ENCODE measurements at regions not wholly inside any gene's neighbourhood (a gene's known extent, or its start where the extent isn't known, plus 50 kb on each side); places are given as distances from the start of the nearest gene placed in this dataset.
A peak's percentile ranks its signal among the peaks of the same experiment; 100 is the strongest.
"Not testable (repeated sequence)": the region's sequence is repeated elsewhere in the genome, so short reads cannot be mapped to it uniquely, and the experiment has no call there.

DNA sequence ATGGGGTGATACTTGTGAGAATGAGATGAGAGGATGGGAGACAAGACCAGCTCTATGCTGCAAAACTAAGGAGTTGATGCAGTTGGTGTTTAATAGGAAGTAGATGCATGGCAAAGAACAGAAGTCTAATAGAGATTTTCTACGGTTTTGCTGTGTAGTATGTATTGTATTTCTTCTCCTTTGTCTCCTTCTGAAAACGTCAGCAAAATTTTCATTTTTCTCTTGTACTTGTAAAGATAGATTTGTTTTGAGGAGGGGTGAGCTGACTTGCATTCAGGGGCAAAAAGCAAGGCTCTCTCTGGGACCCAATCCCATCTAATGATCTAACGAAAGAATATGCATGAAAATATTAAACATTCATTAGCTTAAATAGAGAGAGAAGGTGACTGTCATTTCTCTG lies 94.6 kb upstream of the NANOGP8 start:
- WGBS, result 100% methylated on average over 1 of the region's 3 CpGs
- no peak overlapping the region for H3K27ac ChIP-seq (ENCODE audit: low read length, poor library complexity, severe bottlenecking)
- H4K8ac ChIP-seq (ENCODE audit: low read length), result no peak overlapping the region
- H3K18ac ChIP-seq (ENCODE audit: low read depth in 1 of 2, low read length in 2 of 2), result no peak overlapping the region
- H3K36me3 ChIP-seq (ENCODE audit: control insufficient read depth in 1 of 2, insufficient read depth in 2 of 2, low read depth in 1 of 2, low read length in 2 of 2), result no peaks in the 10 kb centered on the region
- H3K27me3 ChIP-seq (ENCODE audit: control insufficient read depth in 1 of 2, insufficient read depth in 1 of 2, low read length in 2 of 2), result no peaks in the 10 kb centered on the region
- H3K4me2 ChIP-seq (ENCODE audit: low read length, poor library complexity, severe bottlenecking), result no peak overlapping the region
- H2BK5ac ChIP-seq (ENCODE audit: low read depth, low read length, poor library complexity, severe bottlenecking), result no peak overlapping the region
- H3K9ac ChIP-seq (ENCODE audit: low read length), result no peak overlapping the region
- no peaks in the 10 kb centered on the region for H3K4me1 ChIP-seq (ENCODE audit: control insufficient read depth, insufficient read depth, low read depth, low read length)
- no peak overlapping the region for H3K23ac ChIP-seq (ENCODE audit: low read length in 2 of 2)
- H4K91ac ChIP-seq (ENCODE audit: low read length), result no peak overlapping the region
- no peak overlapping the region for H3K4ac ChIP-seq (ENCODE audit: low read depth in 1 of 2, low read length in 2 of 2)
- H3K14ac ChIP-seq (ENCODE audit: low read length in 2 of 2), result no peak overlapping the region
- H2BK120ac ChIP-seq (ENCODE audit: low read depth, low read length), result no peak overlapping the region
- H2AFZ ChIP-seq (ENCODE audit: low read depth, low read length), result no peak overlapping the region
- H2BK15ac ChIP-seq (ENCODE audit: low read depth, poor library complexity, severe bottlenecking), result no peak overlapping the region
- no peak overlapping the region for H2BK12ac ChIP-seq (ENCODE audit: low read length in 2 of 2)
- DNase-seq, result no peak
- H3K4me3 ChIP-seq (ENCODE audit: insufficient read depth in 1 of 2, low read depth in 1 of 2, low read length in 2 of 2), result no peak overlapping the region
- no peak overlapping the region for H2AK5ac ChIP-seq (ENCODE audit: low read length, severe bottlenecking)
- H3K79me1 ChIP-seq (replicated peaks; ENCODE audit: low read length, poor library complexity, severe bottlenecking), result no peaks in the 10 kb centered on the region
- no peaks in the 10 kb centered on the region for H3K9me3 ChIP-seq (ENCODE audit: control insufficient read depth, low read length)

DNA sequence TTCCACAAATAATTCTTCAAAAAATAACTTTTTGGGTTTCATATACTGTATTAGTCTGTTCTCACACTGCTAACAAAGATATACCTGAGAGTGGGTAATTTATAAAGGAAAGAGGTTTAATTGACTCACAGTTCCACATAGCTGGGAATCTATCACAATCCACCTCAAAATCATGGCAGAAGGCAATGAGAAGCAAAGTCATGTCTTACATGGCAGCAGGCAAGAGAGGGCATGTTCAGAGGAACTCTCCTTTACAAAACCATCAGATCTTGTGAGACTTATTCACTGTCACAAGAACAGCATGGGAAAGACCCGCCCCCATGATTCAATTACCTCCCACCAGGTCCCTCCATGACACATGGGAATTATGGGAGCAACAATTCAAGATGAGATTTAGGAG lies 93.1 kb upstream of the NANOGP8 start:
- H3K9ac ChIP-seq (ENCODE audit: low read length); H2BK15ac ChIP-seq (ENCODE audit: low read depth, poor library complexity, severe bottlenecking); H4K8ac ChIP-seq (ENCODE audit: low read length); H4K91ac ChIP-seq (ENCODE audit: low read length); H3K27me3 ChIP-seq (ENCODE audit: control insufficient read depth in 1 of 2, insufficient read depth in 1 of 2, low read length in 2 of 2); H2BK5ac ChIP-seq (ENCODE audit: low read depth, low read length, poor library complexity, severe bottlenecking); H3K4ac ChIP-seq (ENCODE audit: low read depth in 1 of 2, low read length in 2 of 2); H2BK120ac ChIP-seq (ENCODE audit: low read depth, low read length); H3K36me3 ChIP-seq (ENCODE audit: control insufficient read depth in 1 of 2, insufficient read depth in 2 of 2, low read depth in 1 of 2, low read length in 2 of 2); H3K4me2 ChIP-seq (ENCODE audit: low read length, poor library complexity, severe bottlenecking); H3K14ac ChIP-seq (ENCODE audit: low read length in 2 of 2); H3K9me3 ChIP-seq (ENCODE audit: control insufficient read depth, low read length); H3K4me1 ChIP-seq (ENCODE audit: control insufficient read depth, insufficient read depth, low read depth, low read length); H3K23ac ChIP-seq (ENCODE audit: low read length in 2 of 2); H2AFZ ChIP-seq (ENCODE audit: low read depth, low read length); H3K18ac ChIP-seq (ENCODE audit: low read depth in 1 of 2, low read length in 2 of 2); H2AK5ac ChIP-seq (ENCODE audit: low read length, severe bottlenecking); H2BK12ac ChIP-seq (ENCODE audit: low read length in 2 of 2); H3K4me3 ChIP-seq (ENCODE audit: insufficient read depth in 1 of 2, low read depth in 1 of 2, low read length in 2 of 2); H3K79me1 ChIP-seq (replicated peaks; ENCODE audit: low read length, poor library complexity, severe bottlenecking); H3K27ac ChIP-seq (ENCODE audit: low read length, poor library complexity, severe bottlenecking); DNase-seq: not testable (repeated sequence)
- no CpG with 5 or more reads among the region's 1 CpG for WGBS

DNA sequence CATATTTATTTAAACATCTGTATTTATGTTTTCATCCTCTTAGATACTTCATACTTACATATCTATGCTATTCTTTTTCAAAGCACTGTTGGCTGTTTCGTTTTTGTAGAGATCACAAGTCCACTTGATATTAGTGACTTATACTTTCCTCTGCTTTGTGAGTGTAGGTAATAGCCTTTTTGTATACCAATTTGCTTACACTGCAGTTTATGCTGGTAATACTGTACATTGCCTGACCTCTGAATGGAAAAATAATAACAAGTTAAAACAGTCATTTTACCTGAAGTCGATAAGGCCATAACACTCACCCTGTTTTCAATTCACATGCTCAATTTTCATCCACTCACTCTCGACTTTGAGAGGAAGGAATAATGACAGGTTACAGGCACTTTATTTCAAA lies 89.9 kb upstream of the NANOGP8 start:
- WGBS, result 73% methylated on average over 2 of the region's 3 CpGs
- no peak overlapping the region for H2BK5ac ChIP-seq (ENCODE audit: low read depth, low read length, poor library complexity, severe bottlenecking)
- H3K27ac ChIP-seq (ENCODE audit: low read length, poor library complexity, severe bottlenecking), result no peak overlapping the region
- H3K4me3 ChIP-seq (ENCODE audit: insufficient read depth in 1 of 2, low read depth in 1 of 2, low read length in 2 of 2), result no peak overlapping the region
- no peak overlapping the region for H2BK12ac ChIP-seq (ENCODE audit: low read length in 2 of 2)
- H3K79me1 ChIP-seq (replicated peaks; ENCODE audit: low read length, poor library complexity, severe bottlenecking), result no peaks in the 10 kb centered on the region
- H3K4me1 ChIP-seq (ENCODE audit: control insufficient read depth, insufficient read depth, low read depth, low read length), result no peaks in the 10 kb centered on the region
- H3K14ac ChIP-seq (ENCODE audit: low read length in 2 of 2), result no peak overlapping the region
- no peak overlapping the region for H2BK120ac ChIP-seq (ENCODE audit: low read depth, low read length)
- H3K36me3 ChIP-seq (ENCODE audit: control insufficient read depth in 1 of 2, insufficient read depth in 2 of 2, low read depth in 1 of 2, low read length in 2 of 2), result no peaks in the 10 kb centered on the region
- H3K9ac ChIP-seq (ENCODE audit: low read length), result no peak overlapping the region
- no peak overlapping the region for H4K8ac ChIP-seq (ENCODE audit: low read length)
- H4K91ac ChIP-seq (ENCODE audit: low read length), result no peak overlapping the region
- no peak overlapping the region for H2BK15ac ChIP-seq (ENCODE audit: low read depth, poor library complexity, severe bottlenecking)
- no peaks in the 10 kb centered on the region for H3K9me3 ChIP-seq (ENCODE audit: control insufficient read depth, low read length)
- no peak for DNase-seq
- no peaks in the 10 kb centered on the region for H3K27me3 ChIP-seq (ENCODE audit: control insufficient read depth in 1 of 2, insufficient read depth in 1 of 2, low read length in 2 of 2)
- H3K23ac ChIP-seq (ENCODE audit: low read length in 2 of 2), result no peak overlapping the region
- no peak overlapping the region for H3K4ac ChIP-seq (ENCODE audit: low read depth in 1 of 2, low read length in 2 of 2)
- no peak overlapping the region for H2AK5ac ChIP-seq (ENCODE audit: low read length, severe bottlenecking)
- no peak overlapping the region for H3K4me2 ChIP-seq (ENCODE audit: low read length, poor library complexity, severe bottlenecking)
- H3K18ac ChIP-seq (ENCODE audit: low read depth in 1 of 2, low read length in 2 of 2), result no peak overlapping the region
- H2AFZ ChIP-seq (ENCODE audit: low read depth, low read length), result no peak overlapping the region

DNA sequence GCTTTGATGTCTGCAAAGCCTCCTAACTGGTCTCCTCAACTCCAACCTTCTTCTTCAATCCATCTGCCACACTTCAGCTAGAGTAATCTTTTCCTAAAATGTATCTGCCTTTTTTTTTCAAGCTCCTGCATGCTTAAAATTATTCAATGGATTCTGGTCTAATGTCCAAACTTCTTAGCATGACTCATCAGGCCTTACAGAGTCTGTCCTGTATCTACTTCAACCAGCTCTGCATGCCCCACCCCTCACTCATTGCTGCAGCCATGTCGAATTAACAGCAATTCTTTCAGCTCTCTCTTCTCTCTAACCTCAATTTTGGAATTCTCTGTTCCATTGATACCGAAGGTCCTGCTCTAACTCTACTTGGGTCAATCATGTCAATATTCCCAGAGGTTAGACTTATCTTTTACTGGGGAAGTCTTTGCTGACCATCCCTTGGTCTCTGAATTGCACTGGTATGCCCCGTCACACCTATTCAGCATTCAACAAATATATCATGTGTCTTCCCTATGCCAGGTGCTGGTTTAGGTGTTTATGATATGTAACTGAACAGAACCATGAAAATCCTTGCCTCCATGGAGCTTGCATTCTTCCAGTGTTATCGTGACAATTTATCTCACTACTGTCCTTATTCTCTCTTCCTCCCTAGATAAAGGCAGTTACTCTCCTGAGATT lies 88.5 kb upstream of the NANOGP8 start:
- WGBS, result 49% methylated on average over 3 of the region's 4 CpGs
- Histone ChIP-seq H3K9ac (ENCODE audit: low read length) (no peak overlapping the region), H3K4me2 (ENCODE audit: low read length, poor library complexity, severe bottlenecking) (no peak overlapping the region), H3K27me3 (ENCODE audit: control insufficient read depth in 1 of 2, insufficient read depth in 1 of 2, low read length in 2 of 2) (no peaks in the 10 kb centered on the region), H3K79me1 (replicated peaks; ENCODE audit: low read length, poor library complexity, severe bottlenecking) (no peaks in the 10 kb centered on the region), H3K27ac (ENCODE audit: low read length, poor library complexity, severe bottlenecking) (no peak overlapping the region), H3K4ac (ENCODE audit: low read depth in 1 of 2, low read length in 2 of 2) (no peak overlapping the region), H2BK5ac (ENCODE audit: low read depth, low read length, poor library complexity, severe bottlenecking) (no peak overlapping the region), H3K4me3 (ENCODE audit: insufficient read depth in 1 of 2, low read depth in 1 of 2, low read length in 2 of 2) (no peak overlapping the region), H3K9me3 (ENCODE audit: control insufficient read depth, low read length) (no peaks in the 10 kb centered on the region), H2BK12ac (ENCODE audit: low read length in 2 of 2) (no peak overlapping the region), H3K4me1 (ENCODE audit: control insufficient read depth, insufficient read depth, low read depth, low read length) (no peaks in the 10 kb centered on the region), H3K36me3 (ENCODE audit: control insufficient read depth in 1 of 2, insufficient read depth in 2 of 2, low read depth in 1 of 2, low read length in 2 of 2) (no peaks in the 10 kb centered on the region), H2BK15ac (ENCODE audit: low read depth, poor library complexity, severe bottlenecking) (no peak overlapping the region), H4K91ac (ENCODE audit: low read length) (no peak overlapping the region), H3K14ac (ENCODE audit: low read length in 2 of 2) (no peak overlapping the region), H2BK120ac (ENCODE audit: low read depth, low read length) (no peak overlapping the region), H2AFZ (ENCODE audit: low read depth, low read length) (no peak overlapping the region), H4K8ac (ENCODE audit: low read length) (no peak overlapping the region), H2AK5ac (ENCODE audit: low read length, severe bottlenecking) (no peak overlapping the region), H3K18ac (ENCODE audit: low read depth in 1 of 2, low read length in 2 of 2) (no peak overlapping the region), H3K23ac (ENCODE audit: low read length in 2 of 2) (no peak overlapping the region)
- DNase-seq, result peak; percentile 48
